Panc1 (cell line): ENCODE measurements at regions not wholly inside any gene's neighbourhood (a gene's known extent, or its start where the extent isn't known, plus 50 kb on each side); places are given as distances from the start of the nearest gene placed in this dataset.
"Not testable (repeated sequence)": the region's sequence is repeated elsewhere in the genome, so short reads cannot be mapped to it uniquely, and the experiment has no call there.

Source experiments
- ATAC-seq: fragments of 200-7000 bp; cut with Tn5 transposase; 2 replicates; pipeline ENCODE4 v1.9.1; 2020; ENCODE audit warnings: mild to moderate bottlenecking, moderate library complexity
- BruUV-seq: library from RNA; stranded (reverse); fragments of 400-500 nt; replicated peaks from 2 replicates; lab custom pipeline; 2021; lab: Mats Ljungman, UMichigan
- CTCF ChIA-PET: fragments of 300-600 bp; sonication (Branson Sonifier 250); formaldehyde crosslinking; loops from one replicate; lab custom pipeline; 2022; ENCODE audit warnings: antibody characterized with exemption; lab: Charles Lee
- POLR2A ChIA-PET: fragments of 300-600 bp; sonication (Branson Sonifier 250); formaldehyde crosslinking; loops from one replicate; lab custom pipeline; 2022; ENCODE audit warnings: antibody characterized with exemption; lab: Charles Lee
- DNase-seq: peaks from one replicate; pipeline ENCODE4 v3.0.0-alpha.2; 2010; ENCODE audit warnings: low read depth, low spot score
- H3K27ac ChIP-seq: 2 replicates; pipeline ENCODE4 v1.5.1; 2011; ENCODE audit warnings: mild to moderate bottlenecking, low read length, inconsistent platforms
- H3K27me3 ChIP-seq: fragments of 200-500 bp; sonication (Bioruptor generic); 2 replicates; pipeline ENCODE4 v1.6.0; 2014; ENCODE audit warnings: low read length, inconsistent platforms; ENCODE audit not compliant: control insufficient read depth, insufficient read depth
- H3K36me3 ChIP-seq: fragments of 200-500 bp; sonication (Bioruptor generic); 2 replicates; pipeline ENCODE4 v1.5.1; 2014; ENCODE audit warnings: inconsistent platforms, mild to moderate bottlenecking, low read length, moderate library complexity; ENCODE audit not compliant: control insufficient read depth, insufficient read depth
- H3K4me1 ChIP-seq: 2 replicates; pipeline ENCODE4 v1.5.1; 2011; ENCODE audit warnings: inconsistent platforms, mild to moderate bottlenecking, low read length, moderate library complexity; ENCODE audit not compliant: control insufficient read depth, insufficient read depth
- H3K4me3 ChIP-seq, 2 experiments: 2 replicates each; pipeline ENCODE4 v1.5.1; 2011 to 2012; ENCODE audit warnings: low read depth in 2 of 2, low read length in 2 of 2, mild to moderate bottlenecking in 2 of 2, inconsistent platforms in 1 of 2, moderate library complexity in 1 of 2
- H3K9me3 ChIP-seq: fragments of 200-500 bp; sonication (Bioruptor generic); 2 replicates; pipeline ENCODE4 v1.5.1; 2014; ENCODE audit warnings: low read depth, mild to moderate bottlenecking, inconsistent platforms, low read length, moderate library complexity; ENCODE audit not compliant: control insufficient read depth, insufficient read depth
- CTCF ChIP-seq: fragments of 450-650 bp; IDR thresholded peaks from 2 replicates; pipeline ENCODE4 v1.5.1; 2017; ENCODE audit warnings: mild to moderate bottlenecking
- POLR2AphosphoS5 ChIP-seq: IDR thresholded peaks from 2 replicates; pipeline ENCODE4 v1.6.1; 2012; ENCODE audit warnings: mild to moderate bottlenecking, low read depth, low read length, moderate library complexity
- REST ChIP-seq, 2 experiments: IDR thresholded peaks; 2 replicates each; pipeline ENCODE4 v1.6.1; 2011 to 2012; ENCODE audit warnings: low read depth in 2 of 2, control low read depth in 1 of 2, low read length in 1 of 2, mild to moderate bottlenecking in 1 of 2, moderate library complexity in 1 of 2; ENCODE audit not compliant: insufficient read depth in 1 of 2
- SIN3A ChIP-seq: IDR thresholded peaks from 2 replicates; pipeline ENCODE4 v1.6.1; 2012; ENCODE audit warnings: low read depth, mild to moderate bottlenecking, low read length, moderate library complexity, borderline replicate concordance; ENCODE audit not compliant: insufficient read depth
- TCF7L2 ChIP-seq: IDR thresholded peaks from 2 replicates; pipeline ENCODE4 v1.6.1; 2011; ENCODE audit warnings: mild to moderate bottlenecking, low read depth, low read length, inconsistent platforms
- in situ Hi-C: cut with HindIII; loops from 2 replicates; pipeline ENCODE4 v1.10.0; 2016; ENCODE audit warnings: low sequenced_read_pairs, low pct_unique_long_range_greater_than_20kb
- intact Hi-C: fragments of 100-400 bp; cut with micrococcal nuclease; formaldehyde crosslinking; loops from one replicate; pipeline ENCODE4 v1.10.0; 2022; ENCODE audit not compliant: unreplicated experiment

GRCh38 chr1:222976453-222976852, 161.6 kb downstream of the DISP1 start:
- no peaks in the 10 kb centered on the region for H3K36me3 ChIP-seq
- no peaks in the 10 kb centered on the region for H3K4me1 ChIP-seq
- CTCF ChIA-PET, result no interaction called here
- DNase-seq (no peak), ATAC-seq (no peak)
- H3K27ac ChIP-seq, result no peak overlapping the region
- H3K9me3 ChIP-seq, result no peaks in the 10 kb centered on the region
- intact Hi-C loops, result no loop called here
- POLR2A ChIA-PET, result no interaction called here
- in situ Hi-C loops, result no loop called here
- no peaks in the 10 kb centered on the region for H3K27me3 ChIP-seq
- BruUV-seq, result no TSS peak
- no peak overlapping the region for H3K4me3 ChIP-seq
- TF ChIP-seq POLR2AphosphoS5 (no peak), TCF7L2 (no peak), CTCF (no peak), SIN3A (no peak), REST (IDR thresholded peaks at IDR 0.05; ENCODE audit: insufficient read depth in 1 of 2, low read depth in 2 of 2, low read length in 1 of 2) (no peak)

- intact Hi-C loops, H3K27me3 ChIP-seq, ATAC-seq, DNase-seq, H3K9me3 ChIP-seq, H3K36me3 ChIP-seq, H3K4me3 ChIP-seq, BruUV-seq, CTCF ChIA-PET, H3K4me1 ChIP-seq, in situ Hi-C loops, H3K27ac ChIP-seq, POLR2A ChIA-PET: not testable (repeated sequence)
Observed at GRCh38 chr1:222977294-222977693, 162.5 kb downstream of the DISP1 start.

GRCh38 chr1:222979561-222979960, 163.5 kb downstream of the TLR5 start:
- POLR2A ChIA-PET, result no interaction called here
- no peak for ATAC-seq
- intact Hi-C loops, result no loop called here

More at GRCh38 chr1:222979561-222979960, 163.5 kb downstream of the TLR5 start:
- no TSS peak for BruUV-seq
- CTCF ChIA-PET, result no interaction called here
- Histone ChIP-seq H3K27me3 (no peaks in the 10 kb centered on the region), H3K9me3 (no peaks in the 10 kb centered on the region), H3K4me3 (no peak overlapping the region), H3K36me3 (no peaks in the 10 kb centered on the region), H3K4me1 (no peaks in the 10 kb centered on the region), H3K27ac (no peak overlapping the region)
- DNase-seq, result no peak
- in situ Hi-C loops, result no loop called here
- TF ChIP-seq POLR2AphosphoS5 (no peak), TCF7L2 (no peak), CTCF (no peak), SIN3A (no peak), REST (IDR thresholded peaks at IDR 0.05; ENCODE audit: insufficient read depth in 1 of 2, low read depth in 2 of 2, low read length in 1 of 2) (no peak)
